ENCODE measurements at regions not wholly inside any gene's neighbourhood (a gene's known extent, or its start where the extent isn't known, plus 50 kb on each side); places are given as distances from the start of the nearest gene placed in this dataset.
A peak's percentile ranks its signal among the peaks of the same experiment; 100 is the strongest.

- DNase-seq = no peak
Measured at GRCh38 chr9:127553793-127554192, 58.3 kb upstream of the STXBP1 start.

GRCh38 chr9:127554966-127555839 is 56.9 kb upstream of the STXBP1 start:
- DNase-seq = peak in 2 of 3 experiments; percentile 37 to 60

GRCh38 chr9:127555840-127556820 is 55.9 kb upstream of the STXBP1 start:
- peak in 1 of 3 experiments; percentile 37 for DNase-seq

GRCh38 chr9:127556871-127557270 is 55.2 kb upstream of the STXBP1 start:
- DNase-seq = no peak

- DNase-seq = peak in 2 of 3 experiments; percentile 26 to 27
Measured at GRCh38 chr9:127557466-127557869, 54.6 kb upstream of the STXBP1 start.

GRCh38 chr9:127557998-127558546 is 54.0 kb upstream of the STXBP1 start:
- peak in 2 of 3 experiments; percentile 37 to 39 for DNase-seq

GRCh38 chr9:127558581-127559246 is 53.4 kb upstream of the STXBP1 start:
- DNase-seq = no peak

GRCh38 chr9:127559247-127559680 is 52.8 kb upstream of the STXBP1 start:
- DNase-seq = no peak

GRCh38 chr9:127561491-127562278 is 50.4 kb upstream of the STXBP1 start:
- DNase-seq = no peak

Measured in NCI-H1417 (cell line).